ENCODE measurements at regions not wholly inside any gene's neighbourhood (a gene's known extent, or its start where the extent isn't known, plus 50 kb on each side); places are given as distances from the start of the nearest gene placed in this dataset.

DNA sequence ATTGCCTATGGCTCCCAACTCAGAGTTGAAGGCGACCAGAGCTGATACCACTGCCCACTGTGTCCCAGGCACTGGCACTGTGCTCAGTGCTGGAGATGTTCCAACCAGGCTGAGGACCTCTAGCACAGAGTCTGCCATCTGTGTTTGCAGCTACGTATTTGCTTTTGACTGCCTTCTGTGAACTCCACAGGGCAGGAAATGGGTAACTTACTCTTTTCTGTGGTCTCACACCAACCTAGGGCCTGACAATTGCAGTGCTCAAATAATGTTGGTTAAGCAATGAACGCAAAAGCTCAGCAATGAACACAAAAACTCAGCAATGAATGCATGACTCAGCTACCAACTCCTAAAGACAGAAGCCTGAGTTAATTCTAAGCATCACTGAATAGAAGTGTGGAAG, 202.8 kb downstream of the NUAK1 start:
- Histone ChIP-seq H3K4me1 (peaks cover 7 to 12% (median 10%) of the 10 kb centered on the region in 4 donors), H3K27ac (no peak overlapping the region), H3K36me3 (no peaks in the 10 kb centered on the region), H3K27me3 (no peaks in the 10 kb centered on the region), H3K4me3 (no peak overlapping the region), H3K9me3 (no peaks in the 10 kb centered on the region)
- WGBS, 2 donors = 68 to 74% methylated on average over 3 of the region's 3 CpGs
- no peak for TF ChIP-seq POLR2AphosphoS5 (IDR thresholded peaks at IDR 0.05)
- no peak for TF ChIP-seq POLR2A (IDR thresholded peaks at IDR 0.05)
- TF ChIP-seq, protein P1, sequence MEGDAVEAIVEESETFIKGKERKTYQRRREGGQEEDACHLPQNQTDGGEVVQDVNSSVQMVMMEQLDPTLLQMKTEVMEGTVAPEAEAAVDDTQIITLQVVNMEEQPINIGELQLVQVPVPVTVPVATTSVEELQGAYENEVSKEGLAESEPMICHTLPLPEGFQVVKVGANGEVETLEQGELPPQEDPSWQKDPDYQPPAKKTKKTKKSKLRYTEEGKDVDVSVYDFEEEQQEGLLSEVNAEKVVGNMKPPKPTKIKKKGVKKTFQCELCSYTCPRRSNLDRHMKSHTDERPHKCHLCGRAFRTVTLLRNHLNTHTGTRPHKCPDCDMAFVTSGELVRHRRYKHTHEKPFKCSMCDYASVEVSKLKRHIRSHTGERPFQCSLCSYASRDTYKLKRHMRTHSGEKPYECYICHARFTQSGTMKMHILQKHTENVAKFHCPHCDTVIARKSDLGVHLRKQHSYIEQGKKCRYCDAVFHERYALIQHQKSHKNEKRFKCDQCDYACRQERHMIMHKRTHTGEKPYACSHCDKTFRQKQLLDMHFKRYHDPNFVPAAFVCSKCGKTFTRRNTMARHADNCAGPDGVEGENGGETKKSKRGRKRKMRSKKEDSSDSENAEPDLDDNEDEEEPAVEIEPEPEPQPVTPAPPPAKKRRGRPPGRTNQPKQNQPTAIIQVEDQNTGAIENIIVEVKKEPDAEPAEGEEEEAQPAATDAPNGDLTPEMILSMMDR (IDR thresholded peaks at IDR 0.05) = no peak
- no peak for TF ChIP-seq EP300 (IDR thresholded peaks at IDR 0.05)
- ATAC-seq (ENCODE audit: low FRiP score in 2 of 2) (no peak), DNase-seq (no peak)

DNA sequence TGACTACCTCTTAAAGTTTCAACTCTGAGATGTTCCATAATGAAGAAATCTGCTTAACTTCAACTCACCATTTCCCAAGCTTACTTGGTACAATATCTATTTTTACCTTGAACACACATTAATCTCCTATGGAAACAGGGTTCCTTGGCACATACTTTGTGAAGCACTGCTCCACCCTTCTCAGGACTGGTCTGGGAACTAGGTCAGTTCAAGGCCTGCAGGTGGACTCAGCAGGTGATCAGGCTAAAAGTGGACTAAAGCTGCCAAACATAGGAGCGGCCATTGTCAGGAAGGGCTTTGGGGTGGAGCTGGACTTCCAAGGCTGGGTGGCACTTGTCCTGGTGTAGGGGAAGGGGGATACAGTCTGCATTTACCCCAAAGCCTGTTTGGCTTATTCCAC, 202.3 kb downstream of the NUAK1 start:
- peaks cover 7 to 12% (median 10%) of the 10 kb centered on the region in 4 donors for H3K4me1 ChIP-seq
- H3K27ac ChIP-seq = no peak overlapping the region
- no peaks in the 10 kb centered on the region for H3K9me3 ChIP-seq
- ATAC-seq (ENCODE audit: low FRiP score in 2 of 2) (no peak), DNase-seq (no peak)
- H3K36me3 ChIP-seq = no peaks in the 10 kb centered on the region
- TF ChIP-seq, protein P1 (IDR thresholded peaks at IDR 0.05) = no peak
- TF ChIP-seq EP300 (IDR thresholded peaks at IDR 0.05) (no peak), POLR2A (IDR thresholded peaks at IDR 0.05) (no peak), POLR2AphosphoS5 (IDR thresholded peaks at IDR 0.05) (no peak)
- 83% methylated on average over 1 of the region's 1 CpG; no CpG with 5 or more reads in 1 of the 2 donors for WGBS, 2 donors
- H3K27me3 ChIP-seq = no peaks in the 10 kb centered on the region
- no peak overlapping the region for H3K4me3 ChIP-seq

DNA sequence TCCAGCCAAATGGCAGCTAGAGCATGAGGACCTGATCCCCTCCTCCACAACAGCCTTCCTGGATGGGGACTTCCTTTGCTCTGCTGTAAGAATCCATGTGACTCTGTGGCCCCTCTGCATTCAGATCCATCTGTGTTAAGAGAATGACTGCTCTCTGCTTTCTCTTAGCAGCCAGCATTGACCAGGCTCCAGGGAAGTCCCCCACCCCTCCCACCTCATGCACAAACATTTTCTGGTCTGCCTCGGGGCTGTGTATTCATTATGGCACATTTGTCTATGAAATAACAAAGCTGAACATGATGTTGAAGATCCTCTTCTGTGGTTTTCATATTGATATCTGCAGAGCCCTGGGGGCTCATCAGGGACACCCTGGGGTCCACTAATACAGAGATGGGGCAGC, 201.7 kb downstream of the NUAK1 start:
- Histone ChIP-seq H3K27me3 (no peaks in the 10 kb centered on the region), H3K36me3 (no peaks in the 10 kb centered on the region), H3K27ac (no peak overlapping the region), H3K9me3 (no peaks in the 10 kb centered on the region), H3K4me1 (peaks cover 7 to 12% (median 10%) of the 10 kb centered on the region in 4 donors), H3K4me3 (no peak overlapping the region)
- WGBS, 2 donors = 64 to 78% methylated on average over 1 of the region's 1 CpG
- ATAC-seq (ENCODE audit: low FRiP score in 2 of 2) (no peak), DNase-seq (no peak)
- TF ChIP-seq POLR2AphosphoS5 (IDR thresholded peaks at IDR 0.05) = no peak
- TF ChIP-seq POLR2A (IDR thresholded peaks at IDR 0.05) = no peak
- no peak for TF ChIP-seq EP300 (IDR thresholded peaks at IDR 0.05)
- TF ChIP-seq, protein P1 (IDR thresholded peaks at IDR 0.05) = no peak

DNA sequence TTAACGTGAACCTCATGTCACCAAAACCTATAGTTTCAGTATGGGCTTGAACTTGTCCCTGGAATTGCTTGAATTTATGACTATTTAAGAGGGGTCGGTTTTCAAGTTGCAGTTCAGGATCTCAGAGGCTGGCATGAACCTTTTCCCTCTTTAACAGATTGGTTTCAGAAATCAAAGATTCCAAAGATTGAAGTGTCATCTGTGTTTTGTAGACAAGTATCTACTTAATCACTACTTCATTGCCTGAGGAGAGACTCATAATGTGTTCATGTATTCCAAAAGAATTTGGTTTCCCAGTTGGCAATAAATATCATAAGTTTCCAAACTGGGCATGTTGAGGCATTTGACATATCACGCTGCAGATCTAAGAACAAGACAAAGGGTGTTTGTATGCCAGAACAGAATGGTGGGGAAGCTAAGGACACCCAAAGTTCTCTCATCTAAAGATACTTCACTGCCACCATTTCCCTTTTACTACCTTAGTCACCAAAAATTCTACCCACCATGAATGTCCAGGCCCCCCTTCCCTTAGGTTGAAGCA, 199.5 kb downstream of the NUAK1 start:
- DNase-seq (no peak), ATAC-seq (ENCODE audit: low FRiP score in 2 of 2) (no peak)
- TF ChIP-seq, protein P1 (IDR thresholded peaks at IDR 0.05) = no peak
- TF ChIP-seq POLR2AphosphoS5 (IDR thresholded peaks at IDR 0.05) (no peak), EP300 (IDR thresholded peaks at IDR 0.05) (no peak), POLR2A (IDR thresholded peaks at IDR 0.05) (no peak)
- no peaks in the 10 kb centered on the region for H3K9me3 ChIP-seq
- H3K4me1 ChIP-seq = peaks cover under 1 to 9% (median 5%) of the 10 kb centered on the region in 4 donors
- WGBS, 2 donors = 87 to 93% methylated on average over 3 of the region's 3 CpGs
- no peaks in the 10 kb centered on the region for H3K36me3 ChIP-seq
- H3K4me3 ChIP-seq = no peak overlapping the region
- H3K27me3 ChIP-seq = no peaks in the 10 kb centered on the region
- H3K27ac ChIP-seq = no peak overlapping the region

DNA sequence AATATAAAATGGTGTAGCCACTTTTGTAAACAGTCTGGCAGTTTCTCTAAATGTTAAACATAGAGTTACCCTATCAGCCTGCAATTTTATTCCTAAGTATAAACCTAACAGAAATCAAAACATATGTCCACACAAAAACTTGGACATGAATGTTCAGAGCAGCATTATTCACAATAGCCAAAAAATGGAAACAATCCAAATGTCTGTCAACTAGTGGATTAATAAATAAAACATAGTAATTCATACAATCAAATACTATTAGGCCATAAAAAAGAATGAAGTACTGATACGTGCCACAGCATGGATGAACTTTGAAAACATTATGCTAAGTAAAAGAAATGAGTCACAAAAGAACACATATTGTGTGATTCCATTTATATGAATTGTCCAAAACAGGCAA, 196.5 kb downstream of the NUAK1 start:
- Histone ChIP-seq H3K27ac (no peak overlapping the region), H3K36me3 (no peaks in the 10 kb centered on the region), H3K4me3 (no peak overlapping the region), H3K4me1 (no peaks in the 10 kb centered on the region), H3K27me3 (no peaks in the 10 kb centered on the region), H3K9me3 (no peaks in the 10 kb centered on the region)
- DNase-seq (no peak), ATAC-seq (ENCODE audit: low FRiP score in 2 of 2) (no peak)
- TF ChIP-seq EP300 (IDR thresholded peaks at IDR 0.05) (no peak), POLR2AphosphoS5 (IDR thresholded peaks at IDR 0.05) (no peak)
- TF ChIP-seq, protein P1 (IDR thresholded peaks at IDR 0.05) = no peak
- WGBS, 2 donors = 80 to 89% methylated on average over 1 of the region's 1 CpG

All from upper lobe of left lung (tissue), 6 donors.